ENCODE measurements at regions not wholly inside any gene's neighbourhood (a gene's known extent, or its start where the extent isn't known, plus 50 kb on each side); places are given as distances from the start of the nearest gene placed in this dataset.

- no peak for TF ChIP-seq CTCF (IDR thresholded peaks at IDR 0.05)
- TF ChIP-seq POLR2A (IDR thresholded peaks at IDR 0.05), result no peak
- no peak for TF ChIP-seq EP300 (IDR thresholded peaks at IDR 0.05)
Observed at GRCh38 chr1:191162762-191163161, 685.1 kb upstream of the BRINP3 start.
